GM21526 (cell line): ENCODE measurements at regions not wholly inside any gene's neighbourhood (a gene's known extent, or its start where the extent isn't known, plus 50 kb on each side); places are given as distances from the start of the nearest gene placed in this dataset.
"Not testable (repeated sequence)": the region's sequence is repeated elsewhere in the genome, so short reads cannot be mapped to it uniquely, and the experiment has no call there.

ENCODE experiments used
- ATAC-seq: cut with Tn5 transposase; IDR thresholded peaks from one replicate; pipeline ENCODE4 v1.9.1; 2021; ENCODE audit warnings: moderate library complexity; ENCODE audit not compliant: unreplicated experiment, low FRiP score

DNA sequence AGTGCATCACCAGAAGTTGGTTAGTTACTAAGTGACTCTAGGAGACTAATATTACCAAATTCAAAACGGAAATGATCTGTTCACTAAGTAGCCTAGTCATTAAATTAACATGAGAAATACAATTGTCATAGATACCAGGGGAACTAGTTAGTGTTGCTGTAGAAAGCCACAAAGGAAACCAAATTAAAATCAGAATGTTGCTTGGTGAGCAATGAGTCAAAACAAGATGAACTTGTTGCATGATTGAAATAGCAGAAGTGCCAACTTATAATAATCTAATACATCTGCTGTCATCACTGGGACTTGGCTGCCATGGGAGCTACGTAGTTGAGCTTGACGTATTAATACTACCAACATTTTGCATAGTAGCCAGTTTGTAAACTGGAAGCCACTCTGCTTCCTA, 458.1 kb downstream of the DIPK2A start:
- peak; percentile 72 for ATAC-seq

DNA sequence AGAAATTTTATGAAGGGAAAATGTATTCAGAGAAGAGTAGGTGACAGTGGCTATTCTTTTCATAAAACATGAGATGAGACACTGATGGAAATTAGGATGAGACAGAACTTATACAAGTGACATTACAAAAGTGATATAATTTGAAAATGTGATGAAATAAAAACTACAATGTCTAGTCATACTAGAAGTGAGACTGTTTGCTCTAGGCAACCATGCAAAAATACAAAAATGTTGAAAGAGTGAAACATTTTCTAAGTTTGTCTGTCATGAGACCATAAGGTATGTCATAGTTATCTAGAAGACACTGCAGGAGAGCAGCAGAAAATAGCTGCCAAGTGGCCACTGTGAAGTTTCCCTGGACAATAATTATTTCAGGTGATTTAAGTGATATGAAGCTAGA, 459.5 kb downstream of the DIPK2A start:
- ATAC-seq = peak; percentile 52

DNA sequence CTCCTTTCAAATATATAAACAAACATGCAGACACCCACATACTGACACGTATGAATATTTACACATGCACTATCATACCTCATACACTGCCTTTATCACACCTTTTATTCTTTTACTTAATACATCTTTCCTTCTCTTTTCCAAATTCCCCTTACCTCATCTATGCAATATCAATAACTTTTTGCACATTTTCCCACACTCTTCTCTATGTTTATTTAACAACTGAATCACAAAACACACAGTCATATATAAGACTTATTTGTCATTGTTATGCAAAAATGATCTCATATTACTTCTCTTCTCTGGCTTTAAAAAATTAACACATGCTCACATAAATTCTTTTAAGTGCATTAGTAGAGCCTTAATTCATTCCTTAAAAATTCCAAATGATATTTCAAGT, 461.4 kb downstream of the DIPK2A start:
- no peak for ATAC-seq

DNA sequence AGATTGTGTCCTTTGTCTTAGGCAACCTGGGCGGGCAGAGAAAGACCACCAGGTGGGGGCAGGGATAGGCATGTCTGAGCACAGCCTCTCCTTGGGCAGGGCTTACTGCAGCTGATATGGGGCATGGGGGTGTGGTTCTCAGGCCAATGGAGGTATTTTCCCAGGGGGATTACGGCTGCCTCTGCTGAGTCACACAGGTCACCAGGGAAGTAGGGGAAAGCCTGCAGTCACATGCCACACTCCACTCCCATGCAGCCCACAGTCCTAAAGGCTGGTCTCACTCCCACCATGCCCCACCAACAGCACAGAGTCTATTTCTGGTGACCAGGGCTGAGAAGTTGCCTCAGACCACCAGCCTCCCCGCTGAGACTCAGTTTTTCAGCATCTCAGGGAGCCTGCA, 466.4 kb downstream of the DIPK2A start:
- no peak for ATAC-seq

DNA sequence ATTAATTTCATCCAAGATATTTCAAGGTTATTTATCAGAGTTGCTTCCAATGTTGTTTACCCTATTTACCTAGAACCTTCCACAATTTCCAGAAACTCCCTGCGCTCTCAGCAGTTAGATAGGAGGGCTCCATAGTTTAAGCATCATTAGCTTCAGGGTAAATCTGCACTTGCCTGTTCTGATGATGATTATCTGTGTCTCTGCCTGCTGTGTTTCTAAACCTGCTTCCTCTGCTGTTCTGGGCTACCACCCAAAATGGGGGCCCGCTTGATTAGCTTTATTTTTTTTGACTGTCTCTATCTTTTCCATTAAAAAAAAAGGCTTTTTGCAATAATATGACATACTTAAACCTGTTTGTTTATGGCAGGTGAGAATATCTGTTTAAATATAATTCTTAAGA, 472.4 kb downstream of the DIPK2A start:
- ATAC-seq = no peak

DNA sequence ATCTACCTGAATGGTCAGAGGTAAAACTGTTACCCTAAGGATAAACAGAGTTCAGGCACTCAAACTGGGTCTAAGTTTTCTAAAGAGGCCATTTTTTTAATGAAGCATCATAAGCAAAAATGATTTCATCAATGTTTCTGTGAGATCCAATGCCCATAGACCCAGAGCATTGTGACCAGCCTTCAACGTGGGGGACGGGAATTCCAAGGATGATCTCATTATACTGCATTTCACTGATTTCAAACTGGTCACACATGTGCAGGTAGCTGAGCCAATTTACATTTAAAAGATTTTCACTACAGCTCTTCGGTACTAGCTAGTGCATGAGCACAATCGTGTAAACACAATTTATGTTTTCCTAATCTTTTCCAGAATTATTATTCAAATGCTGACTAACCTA, 472.9 kb downstream of the DIPK2A start:
- ATAC-seq = no peak

DNA sequence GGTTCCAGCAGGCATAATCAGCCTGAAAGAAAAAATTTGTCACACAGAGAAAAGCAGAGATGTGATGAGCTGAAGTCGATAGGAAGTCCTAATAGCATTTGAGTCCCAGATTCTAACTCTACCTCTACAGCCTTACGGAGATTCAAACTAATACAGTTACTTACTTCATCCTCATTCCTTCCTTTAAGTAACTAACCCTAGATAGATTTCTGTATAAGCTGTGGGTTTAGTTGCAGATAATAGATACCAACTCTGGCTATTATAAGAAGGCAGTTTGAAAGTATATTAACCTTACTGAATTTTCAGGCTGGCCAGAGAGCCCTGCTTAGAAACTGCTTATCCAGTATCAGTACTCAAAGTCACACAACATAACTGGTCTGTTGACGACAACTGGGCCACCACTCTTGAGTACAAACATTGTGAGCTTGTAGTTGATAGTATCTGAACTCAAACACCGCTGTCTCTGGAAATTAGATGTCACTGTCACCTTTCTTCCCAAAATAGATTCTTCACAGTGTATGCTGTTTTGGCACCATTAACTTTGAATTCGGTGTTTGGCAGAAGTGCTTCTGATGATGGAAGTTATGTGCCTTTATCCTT, 484.3 kb downstream of the DIPK2A start:
- ATAC-seq = no peak

DNA sequence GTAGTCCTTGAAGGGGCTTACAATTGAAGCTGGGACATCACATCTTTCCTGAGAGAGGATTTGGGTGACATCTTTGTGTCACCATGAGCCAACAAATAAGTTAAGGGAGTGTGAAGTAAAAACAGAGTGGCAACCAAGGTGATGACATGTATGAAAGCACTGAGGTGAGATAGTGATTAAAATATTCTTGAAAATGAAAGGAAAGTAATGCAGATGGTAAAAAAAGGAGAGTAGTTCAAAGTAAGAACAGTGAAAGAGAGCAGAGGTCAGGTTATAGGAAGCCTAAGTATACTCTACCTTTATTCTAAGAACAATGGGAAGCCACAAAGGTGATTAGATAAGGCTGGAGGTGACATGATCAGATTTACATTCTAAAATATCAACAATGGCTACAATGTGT, 486.1 kb downstream of the DIPK2A start:
- ATAC-seq = no peak

DNA sequence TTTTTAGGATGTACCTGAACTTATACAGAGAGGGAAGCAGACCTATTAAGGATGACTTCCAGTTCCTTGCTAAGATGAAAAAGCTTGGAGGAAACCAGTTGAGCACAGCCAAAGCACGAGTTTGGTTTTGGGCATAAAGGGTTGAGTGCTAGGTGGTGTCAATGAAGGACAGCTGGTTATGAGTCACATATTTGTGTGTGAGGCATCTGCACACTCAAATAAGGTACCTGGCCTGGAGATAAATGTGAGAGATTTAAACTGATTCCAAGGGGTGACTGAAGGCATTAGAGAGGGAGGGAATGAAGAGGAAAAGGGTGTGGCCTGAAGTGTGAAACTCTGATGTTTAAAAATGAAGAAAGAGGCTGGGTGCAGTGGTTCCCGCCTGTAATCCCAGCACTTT, 486.7 kb downstream of the DIPK2A start:
- ATAC-seq = no peak

DNA sequence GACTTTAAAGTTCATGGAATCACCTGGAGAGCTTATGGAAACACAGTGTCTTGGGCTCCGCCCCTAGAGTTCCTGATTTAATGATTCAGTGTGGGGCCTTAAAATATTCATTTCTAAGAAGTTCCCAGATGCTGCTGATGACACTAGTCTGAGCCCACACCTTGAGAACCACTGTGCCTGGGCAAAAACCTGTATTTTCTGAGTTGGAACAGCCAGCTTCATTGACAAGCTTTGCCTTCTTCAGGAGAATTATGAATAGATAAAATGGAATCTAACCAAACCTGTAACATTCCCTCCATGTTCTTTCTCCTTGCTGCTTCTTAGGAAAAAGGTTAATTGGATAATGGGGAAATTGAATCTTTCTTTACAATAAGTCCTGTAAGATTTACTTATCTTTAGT, 490.7 kb downstream of the DIPK2A start:
- ATAC-seq = no peak

DNA sequence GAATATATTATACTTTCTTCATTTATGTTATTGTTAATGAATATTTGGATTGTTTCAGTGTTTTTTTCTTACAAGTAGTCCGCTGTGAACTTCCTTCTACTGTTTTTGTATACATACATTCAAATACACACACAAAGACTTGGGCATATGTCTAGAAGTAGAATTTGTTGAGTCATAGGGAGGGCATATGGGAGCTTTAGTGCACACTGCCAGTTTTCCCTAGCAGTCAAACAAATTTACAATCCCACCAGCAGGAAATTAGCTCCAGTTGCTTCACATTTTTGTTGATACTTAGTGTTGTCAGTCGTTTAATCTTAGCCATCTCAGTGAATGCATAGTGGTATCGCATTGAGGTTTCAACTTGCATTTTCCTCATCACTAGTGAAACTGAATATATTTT, 492.3 kb downstream of the DIPK2A start:
- ATAC-seq = no peak

DNA sequence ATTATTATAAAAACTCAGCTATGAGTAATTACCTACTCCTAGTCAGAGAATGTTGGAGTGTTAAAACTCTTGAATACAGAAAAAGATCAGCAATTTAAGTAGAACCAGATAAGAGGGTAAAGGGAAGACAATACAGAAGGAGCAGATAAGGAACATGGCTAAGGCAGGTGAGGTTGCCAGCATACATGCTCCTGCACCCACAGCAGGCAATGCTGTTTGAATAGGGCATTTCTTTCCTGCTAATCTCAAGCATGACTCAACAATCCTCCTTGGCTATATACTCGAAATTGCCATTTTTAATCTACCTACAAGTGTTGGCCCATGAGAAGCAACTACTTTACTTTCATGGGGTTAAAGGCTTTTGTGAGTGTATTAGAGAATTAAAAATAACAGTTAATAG, 494.5 kb downstream of the DIPK2A start:
- ATAC-seq = no peak

DNA sequence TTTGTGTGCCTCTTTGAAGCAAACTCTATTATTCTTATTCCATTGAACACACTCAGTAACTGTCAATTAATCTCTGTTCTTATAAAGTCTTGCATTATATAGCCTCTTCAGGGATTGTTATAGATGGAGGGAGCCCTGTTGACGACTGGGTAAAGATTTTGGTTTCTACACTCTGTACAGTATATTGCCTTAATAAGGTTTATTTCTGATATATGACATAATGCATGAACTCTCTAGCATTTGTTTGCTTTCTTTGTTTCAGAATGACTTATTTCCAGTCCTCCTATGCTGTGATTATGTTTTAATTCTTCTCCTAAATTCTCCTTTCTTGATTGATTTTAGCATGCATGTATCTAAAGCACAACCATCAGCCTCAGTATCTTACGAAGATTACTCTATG, 494.9 kb downstream of the DIPK2A start:
- ATAC-seq = no peak

DNA sequence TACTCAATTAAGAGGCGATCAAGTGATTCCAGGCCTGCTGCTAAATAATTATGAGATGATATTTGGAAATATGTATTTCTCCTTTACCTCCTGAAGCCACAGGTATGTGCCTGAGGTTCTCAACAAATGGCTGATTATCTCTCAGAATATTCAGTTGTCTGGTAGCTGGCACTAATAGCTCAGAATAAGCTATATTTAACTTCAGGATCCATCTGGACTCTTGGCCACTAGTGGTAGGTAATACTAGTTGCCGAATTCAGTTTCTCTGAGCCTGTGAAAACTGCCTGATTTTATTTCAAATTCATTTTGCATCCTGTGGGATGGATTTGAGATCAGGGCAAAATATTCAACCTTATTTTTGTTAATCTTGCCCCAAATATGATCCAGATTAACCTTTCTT, 499.0 kb downstream of the DIPK2A start:
- ATAC-seq = no peak

DNA sequence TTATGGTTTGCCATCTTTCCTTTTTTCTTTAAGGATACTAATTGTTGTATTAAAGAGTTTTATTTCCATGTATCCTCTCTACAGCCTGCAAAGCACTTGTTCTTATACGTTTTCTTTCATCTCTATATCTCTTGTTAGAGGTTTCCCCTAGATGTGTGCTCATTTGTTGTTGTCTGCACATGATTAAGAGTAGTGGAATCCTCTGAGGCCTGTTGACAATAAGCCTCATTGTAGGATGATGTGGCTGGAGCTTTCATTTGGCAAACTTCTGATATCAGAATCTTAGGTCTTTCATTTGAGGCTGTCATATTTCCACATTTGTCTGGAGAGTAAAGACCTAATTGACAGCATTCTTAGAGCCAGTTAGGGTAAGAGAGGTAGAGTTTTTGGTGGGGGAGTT, 506.0 kb downstream of the DIPK2A start:
- ATAC-seq = no peak

DNA sequence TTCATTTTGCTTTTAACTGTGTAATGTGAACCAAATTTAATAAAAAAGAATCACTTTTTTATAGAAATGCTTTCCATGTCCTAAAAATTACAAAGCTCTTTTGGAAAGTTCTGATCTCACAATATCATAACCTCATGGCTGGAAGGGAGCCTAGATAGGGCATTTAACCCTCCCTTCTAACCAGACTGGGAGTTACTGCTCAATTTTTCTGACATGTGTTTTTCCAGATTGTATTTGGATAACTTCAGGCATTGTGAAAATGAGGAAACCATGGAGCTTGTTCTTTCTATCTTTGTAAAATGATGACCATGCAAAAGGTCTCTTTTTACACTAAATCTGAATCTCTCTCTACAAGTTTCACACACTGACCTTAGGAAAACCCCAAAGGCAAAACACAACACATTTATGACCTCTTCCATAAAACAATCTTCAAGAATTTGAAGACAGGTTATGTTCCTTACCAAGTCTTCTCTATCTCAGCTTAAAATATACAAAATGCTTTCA, 508.8 kb downstream of the DIPK2A start:
- ATAC-seq = no peak

DNA sequence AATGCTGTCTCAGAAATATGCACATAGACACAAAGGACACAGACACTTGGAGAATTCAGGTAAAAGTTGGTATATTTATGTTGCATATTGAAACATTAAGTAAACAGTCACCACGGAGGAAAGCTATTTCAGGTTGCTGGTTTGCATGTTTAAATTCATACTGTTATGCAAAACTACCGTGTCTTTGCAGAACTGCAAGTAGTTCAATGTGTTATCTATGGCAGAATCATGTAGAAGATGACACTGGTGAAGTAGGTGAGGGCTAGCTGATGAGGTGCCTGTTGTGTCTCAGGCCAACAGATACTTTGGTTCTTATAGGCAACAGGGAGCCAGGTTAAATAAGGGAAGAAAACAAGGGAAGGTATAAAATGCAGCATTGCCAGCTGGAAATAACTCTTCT, 511.3 kb downstream of the DIPK2A start:
- ATAC-seq = peak; percentile 60

DNA sequence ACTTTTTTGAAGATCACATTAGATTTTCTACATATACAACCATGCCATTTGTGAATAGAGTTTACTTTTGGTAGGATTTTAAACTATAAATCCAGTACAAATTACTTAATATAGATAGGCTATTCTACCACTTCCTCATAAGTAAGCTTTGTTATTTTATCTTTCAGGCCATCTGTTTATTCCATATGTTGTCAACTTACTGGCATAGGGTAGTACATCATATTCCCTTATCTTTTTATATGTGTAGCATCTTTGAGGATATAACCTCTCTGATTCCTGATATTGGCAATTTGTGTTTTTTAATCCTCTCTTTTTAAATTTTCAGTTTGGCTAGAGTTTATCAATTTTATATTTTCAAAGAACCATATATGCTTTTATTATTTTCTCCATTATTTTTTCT, 515.4 kb downstream of the DIPK2A start:
- ATAC-seq = no peak

DNA sequence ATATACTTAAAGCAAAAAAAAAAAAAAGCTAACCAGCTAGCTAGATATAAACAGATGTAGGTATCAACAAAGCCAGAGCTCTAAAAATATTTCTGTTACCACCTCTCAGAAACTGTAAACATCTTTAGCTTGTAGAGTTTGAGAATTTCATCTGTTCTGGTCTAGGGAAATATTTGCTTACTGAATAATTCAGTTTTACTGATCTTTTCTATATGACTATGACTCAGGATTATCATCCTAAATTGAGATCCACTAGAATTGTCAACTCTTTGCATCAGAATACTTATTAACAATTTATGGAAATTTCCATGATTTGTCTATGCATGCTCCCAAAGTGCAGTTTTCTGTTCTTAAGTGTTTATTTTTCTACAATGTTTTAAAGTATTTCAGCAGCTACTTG, 517.3 kb downstream of the DIPK2A start:
- no peak for ATAC-seq

DNA sequence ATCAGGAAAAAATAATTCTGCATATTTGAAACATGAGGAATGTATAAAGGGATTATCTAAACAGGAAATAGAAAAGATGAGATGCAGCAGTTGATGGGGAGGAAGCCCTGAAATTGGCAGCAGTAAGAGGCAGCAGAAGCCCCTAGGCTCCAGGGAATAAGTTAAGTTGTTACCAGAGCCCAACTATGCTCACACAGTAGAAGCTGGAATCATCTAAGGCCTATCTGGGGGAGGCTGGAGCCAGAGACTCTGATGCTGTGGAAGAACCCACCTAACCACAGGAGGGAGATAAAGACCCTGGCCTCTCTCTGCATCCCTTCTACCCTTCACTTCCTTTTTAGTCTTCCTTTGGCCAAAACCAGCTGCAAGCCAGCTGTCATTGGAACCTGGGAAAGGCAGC, 519.7 kb downstream of the DIPK2A start:
- ATAC-seq = no peak

DNA sequence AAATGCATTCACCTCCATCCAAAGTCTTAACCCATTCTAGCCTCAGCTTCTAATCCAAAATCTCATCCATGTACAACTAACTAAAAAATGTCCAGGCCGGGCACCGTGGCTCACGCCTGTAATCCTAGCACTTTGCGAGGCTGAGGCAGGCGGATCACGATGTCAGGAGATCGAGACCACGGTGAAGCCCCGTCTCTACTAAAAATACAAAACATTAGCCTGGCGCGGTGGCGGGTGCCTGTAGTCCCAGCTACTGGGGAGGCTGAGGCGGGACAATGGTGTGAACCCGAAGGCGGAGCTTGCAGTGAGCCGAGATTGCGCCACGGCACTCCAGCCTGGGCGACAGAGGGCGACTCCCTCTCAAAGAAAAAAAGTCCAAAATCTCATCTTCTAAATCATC, 523.0 kb downstream of the DIPK2A start:
- not testable (repeated sequence) for ATAC-seq

DNA sequence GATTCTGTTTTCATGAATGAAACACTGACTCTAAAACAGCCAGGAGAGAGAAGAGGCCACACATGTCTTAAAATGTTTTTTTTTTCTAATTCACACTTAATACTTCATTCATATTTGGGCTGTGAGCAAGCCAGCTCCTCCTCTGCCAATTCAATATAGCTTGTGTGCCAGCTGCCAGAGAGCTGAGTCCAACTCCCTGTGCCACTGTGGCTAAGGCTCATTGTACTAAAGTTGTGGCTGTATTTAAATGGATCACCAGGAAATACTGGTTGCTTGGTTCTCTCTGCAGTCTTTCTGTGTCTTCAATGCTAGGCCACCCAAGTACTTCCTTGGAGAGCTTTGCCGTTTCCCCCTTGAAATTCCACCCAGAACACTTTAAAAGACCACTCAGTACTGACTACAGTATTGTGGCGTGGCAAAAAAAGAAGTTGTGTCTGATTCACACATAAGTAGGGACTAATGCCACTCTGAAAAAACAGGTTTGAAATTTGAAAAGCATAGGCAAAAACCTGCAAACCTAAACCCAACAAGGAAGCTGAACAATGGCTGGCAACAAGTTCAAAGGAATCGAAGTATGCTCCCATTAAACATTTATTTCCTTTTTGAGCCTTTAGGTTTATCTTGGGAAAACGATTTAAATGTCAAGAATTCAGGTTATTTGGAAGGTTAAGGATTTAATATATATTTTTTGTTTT, 524.7 kb downstream of the DIPK2A start:
- ATAC-seq = no peak
